ENCODE measurements at regions not wholly inside any gene's neighbourhood (a gene's known extent, or its start where the extent isn't known, plus 50 kb on each side); places are given as distances from the start of the nearest gene placed in this dataset.
"Not testable (repeated sequence)": the region's sequence is repeated elsewhere in the genome, so short reads cannot be mapped to it uniquely, and the experiment has no call there.

- DNase-seq, result not testable (repeated sequence)
Measured at GRCh38 chr21:5327220-5327619, 5194.2 kb upstream of the TPTE start.

DNA sequence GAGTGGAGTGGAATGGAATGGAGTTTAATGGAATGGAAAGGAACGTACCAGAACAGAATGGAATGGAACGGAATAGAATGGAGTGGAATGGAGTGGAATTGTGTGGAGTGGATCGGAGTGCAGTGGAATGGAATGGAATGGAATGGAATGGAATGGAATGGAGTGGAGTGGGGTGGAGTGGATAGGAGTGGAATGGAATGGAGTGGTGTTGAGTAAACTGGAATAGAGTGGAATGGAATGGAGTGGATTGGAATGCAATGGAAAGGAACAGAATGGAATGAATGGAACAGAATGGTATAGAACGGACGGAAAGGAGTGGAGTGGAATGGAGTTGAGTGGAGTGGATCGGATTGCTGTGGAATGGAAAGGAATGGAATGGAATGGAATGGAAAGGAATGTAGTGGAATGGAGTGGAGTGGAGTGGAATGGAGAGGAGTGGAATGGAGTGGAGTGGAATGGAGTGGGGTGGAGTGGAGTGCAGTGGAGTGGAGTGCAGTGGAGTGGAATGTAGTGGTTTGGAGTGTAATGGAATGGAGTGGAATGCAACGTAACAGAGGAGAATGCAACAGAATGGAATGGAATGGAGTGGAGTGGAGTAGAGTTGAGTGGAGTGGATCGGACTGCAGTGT is 5192.0 kb upstream of the TPTE start:
- DNase-seq, result not testable (repeated sequence)

GRCh38 chr21:5357839-5358238 is 5163.5 kb upstream of the TPTE start:
- peak in 1 of 2 donors; percentile 0 for DNase-seq
